HEK293 (cell line): ENCODE measurements at regions not wholly inside any gene's neighbourhood (a gene's known extent, or its start where the extent isn't known, plus 50 kb on each side); places are given as distances from the start of the nearest gene placed in this dataset.

Source experiments
- BCL11B ChIP-seq: fragments of 450-650 bp; formaldehyde crosslinking; IDR thresholded peaks from 2 replicates; pipeline ENCODE4 v1.5.1; 2016; ENCODE audit warnings: low read depth, missing biosample characterization, missing genetic modification characterization
- PRDM6 ChIP-seq: fragments of 450-650 bp; formaldehyde crosslinking; IDR thresholded peaks from 2 replicates; pipeline ENCODE4 v1.5.1; 2017; ENCODE audit warnings: missing biosample characterization, missing genetic modification characterization
- ZBTB1 ChIP-seq: fragments of 450-650 bp; formaldehyde crosslinking; IDR thresholded peaks from 2 replicates; pipeline ENCODE4 v1.5.1; 2016; ENCODE audit warnings: missing biosample characterization, missing genetic modification characterization
- ZNF175 ChIP-seq: fragments of 450-650 bp; formaldehyde crosslinking; IDR thresholded peaks from 2 replicates; pipeline ENCODE4 v1.5.1; 2016; ENCODE audit warnings: missing biosample characterization, missing genetic modification characterization
- ZNF473 ChIP-seq: fragments of 450-650 bp; formaldehyde crosslinking; IDR thresholded peaks from 2 replicates; pipeline ENCODE4 v1.5.1; 2017; ENCODE audit warnings: missing biosample characterization, missing genetic modification characterization
- ZNF513 ChIP-seq: fragments of 450-650 bp; IDR thresholded peaks from 2 replicates; pipeline ENCODE4 v1.5.1; 2018; ENCODE audit warnings: missing biosample characterization, missing genetic modification characterization
- ZSCAN30 ChIP-seq: fragments of 450-650 bp; IDR thresholded peaks from 2 replicates; pipeline ENCODE4 v1.5.1; 2018; ENCODE audit warnings: missing biosample characterization, mild to moderate bottlenecking, missing genetic modification characterization, moderate library complexity
- TF ChIP-seq, protein P1 (sequence below): fragments of 450-650 bp; formaldehyde crosslinking; IDR thresholded peaks from 2 replicates; pipeline ENCODE4 v1.5.1; 2016; ENCODE audit warnings: missing biosample characterization, missing genetic modification characterization

DNA sequence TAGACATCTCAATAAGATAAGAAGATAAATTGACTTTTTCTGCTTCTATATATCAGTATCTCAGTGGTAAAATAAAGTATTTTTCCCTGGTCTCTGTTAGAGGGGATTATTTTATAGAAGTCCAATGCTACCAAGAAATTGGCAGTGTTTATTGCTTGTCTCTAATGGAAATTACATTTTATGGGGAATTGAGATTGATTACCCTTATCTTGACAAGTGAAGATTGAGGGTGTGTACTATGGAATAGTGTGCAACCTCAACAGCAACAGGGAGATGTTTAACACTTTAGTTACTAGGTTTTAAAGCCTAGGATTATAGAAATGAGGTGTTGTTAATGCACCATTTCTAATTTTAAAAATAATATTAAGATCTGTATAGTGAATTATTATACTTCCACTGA lies 154.8 kb upstream of the ROBO1 start:
- TF ChIP-seq ZSCAN30 (no peak), BCL11B (tag by site-specific recombination) (no peak), ZNF473 (no peak), ZBTB1 (no peak), PRDM6 (tag by site-specific recombination) (no peak), ZNF513 (tag by site-specific recombination) (no peak), ZNF175 (no peak)
- TF ChIP-seq, protein P1, sequence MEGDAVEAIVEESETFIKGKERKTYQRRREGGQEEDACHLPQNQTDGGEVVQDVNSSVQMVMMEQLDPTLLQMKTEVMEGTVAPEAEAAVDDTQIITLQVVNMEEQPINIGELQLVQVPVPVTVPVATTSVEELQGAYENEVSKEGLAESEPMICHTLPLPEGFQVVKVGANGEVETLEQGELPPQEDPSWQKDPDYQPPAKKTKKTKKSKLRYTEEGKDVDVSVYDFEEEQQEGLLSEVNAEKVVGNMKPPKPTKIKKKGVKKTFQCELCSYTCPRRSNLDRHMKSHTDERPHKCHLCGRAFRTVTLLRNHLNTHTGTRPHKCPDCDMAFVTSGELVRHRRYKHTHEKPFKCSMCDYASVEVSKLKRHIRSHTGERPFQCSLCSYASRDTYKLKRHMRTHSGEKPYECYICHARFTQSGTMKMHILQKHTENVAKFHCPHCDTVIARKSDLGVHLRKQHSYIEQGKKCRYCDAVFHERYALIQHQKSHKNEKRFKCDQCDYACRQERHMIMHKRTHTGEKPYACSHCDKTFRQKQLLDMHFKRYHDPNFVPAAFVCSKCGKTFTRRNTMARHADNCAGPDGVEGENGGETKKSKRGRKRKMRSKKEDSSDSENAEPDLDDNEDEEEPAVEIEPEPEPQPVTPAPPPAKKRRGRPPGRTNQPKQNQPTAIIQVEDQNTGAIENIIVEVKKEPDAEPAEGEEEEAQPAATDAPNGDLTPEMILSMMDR (tag by site-specific recombination): no peak
